Stimulated activated naive B cell treated with anti-CD40 and anti-IgM and Interleukin-4, amounts not matched to agents 10 μg/mL and 1 μg/mL and 100 μg/mL, for 72 hours (primary cell): ENCODE measurements at regions not wholly inside any gene's neighbourhood (a gene's known extent, or its start where the extent isn't known, plus 50 kb on each side); places are given as distances from the start of the nearest gene placed in this dataset.

Source experiments
- ATAC-seq, 2 donors: fragments of 150-1000 bp; cut with Tn5 transposase; replicated peaks; 2 replicates each; pipeline ENCODE4 v1.10.0; 2021; ENCODE audit warnings: moderate library complexity in 1 of 2
- DNase-seq: peaks from one replicate; pipeline ENCODE4 v3.0.0; 2021
- H3K27ac Mint-ChIP-seq: one replicate; pipeline ENCODE4 v1.8.0; 2022; ENCODE audit warnings: mild to moderate bottlenecking, mixed read lengths
- H3K27me3 Mint-ChIP-seq, 2 donors: one replicate each; pipeline ENCODE4 v1.8.0; 2022; ENCODE audit warnings: mixed read lengths in 2 of 2
- H3K36me3 Mint-ChIP-seq, 2 donors: one replicate each; pipeline ENCODE4 v1.8.0; 2022; ENCODE audit warnings: mixed read lengths in 2 of 2, mild to moderate bottlenecking in 1 of 2
- H3K4me1 Mint-ChIP-seq, 2 donors: one replicate each; pipeline ENCODE4 v1.8.0; 2022; ENCODE audit warnings: mixed read lengths in 2 of 2, mild to moderate bottlenecking in 1 of 2
- H3K4me3 Mint-ChIP-seq, 2 donors: one replicate each; pipeline ENCODE4 v1.8.0; 2022; ENCODE audit warnings: mild to moderate bottlenecking in 2 of 2, mixed read lengths in 2 of 2, moderate library complexity in 1 of 2
- H3K9me3 Mint-ChIP-seq, 2 donors: one replicate each; pipeline ENCODE4 v1.8.0; 2022; ENCODE audit warnings: mixed read lengths in 2 of 2, mild to moderate bottlenecking in 1 of 2

GRCh38 chr14:88130057-88130432 is 125.1 kb downstream of the GPR65 start:
- peaks cover 8 to 9% of the 10 kb centered on the region in 2 donors for H3K9me3 Mint-ChIP-seq
- DNase-seq (no peak), ATAC-seq (peak; percentile 33 to 38)
- H3K36me3 Mint-ChIP-seq, result peaks cover 0 to 2% of the 10 kb centered on the region in 2 donors
- H3K4me1 Mint-ChIP-seq, result peaks cover 7 to 10% of the 10 kb centered on the region in 2 donors
- peaks cover 14 to 20% of the 10 kb centered on the region in 2 donors for H3K27me3 Mint-ChIP-seq
- H3K27ac Mint-ChIP-seq, result no peak overlapping the region
- peak overlapping the region in 1 of 2 donors; percentile 23 for H3K4me3 Mint-ChIP-seq
